PC-9 (cell line): ENCODE measurements at regions not wholly inside any gene's neighbourhood (a gene's known extent, or its start where the extent isn't known, plus 50 kb on each side); places are given as distances from the start of the nearest gene placed in this dataset.
"Not testable (repeated sequence)": the region's sequence is repeated elsewhere in the genome, so short reads cannot be mapped to it uniquely, and the experiment has no call there.

Experiments
- EZH2 ChIP-seq: fragments of 200-600 bp; sonication (generic); IDR thresholded peaks from 2 replicates; pipeline ENCODE4 v1.8.0; 2017; ENCODE audit warnings: antibody characterized with exemption, low read depth
- TF ChIP-seq, protein P1 (sequence below): fragments of 200-600 bp; sonication (generic); conservative IDR thresholded peaks from 2 replicates; pipeline ENCODE4 v1.6.1; 2017; ENCODE audit warnings: mixed run types, antibody characterized with exemption, mild to moderate bottlenecking, moderate library complexity

DNA sequence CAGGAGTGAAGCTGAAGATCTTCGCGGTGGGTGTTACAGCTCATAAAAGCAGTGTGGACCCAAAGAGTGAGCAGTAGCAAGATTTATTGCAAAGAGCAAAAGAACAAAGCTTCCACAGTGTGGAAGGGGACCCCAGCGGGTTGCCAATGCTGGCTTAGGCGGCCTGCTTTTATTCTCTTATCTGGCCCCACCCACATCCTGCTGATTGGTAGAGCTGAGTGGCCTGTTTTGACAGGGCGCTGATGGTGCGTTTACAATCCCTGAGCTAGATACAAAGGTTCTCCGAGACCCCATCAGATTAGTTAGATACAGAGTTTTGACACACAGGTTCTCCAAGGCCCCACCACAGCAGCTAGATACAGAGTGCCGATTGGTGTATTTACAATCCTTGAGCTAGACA lies 875.0 kb downstream of the LRFN5 start:
- TF ChIP-seq, protein P1, sequence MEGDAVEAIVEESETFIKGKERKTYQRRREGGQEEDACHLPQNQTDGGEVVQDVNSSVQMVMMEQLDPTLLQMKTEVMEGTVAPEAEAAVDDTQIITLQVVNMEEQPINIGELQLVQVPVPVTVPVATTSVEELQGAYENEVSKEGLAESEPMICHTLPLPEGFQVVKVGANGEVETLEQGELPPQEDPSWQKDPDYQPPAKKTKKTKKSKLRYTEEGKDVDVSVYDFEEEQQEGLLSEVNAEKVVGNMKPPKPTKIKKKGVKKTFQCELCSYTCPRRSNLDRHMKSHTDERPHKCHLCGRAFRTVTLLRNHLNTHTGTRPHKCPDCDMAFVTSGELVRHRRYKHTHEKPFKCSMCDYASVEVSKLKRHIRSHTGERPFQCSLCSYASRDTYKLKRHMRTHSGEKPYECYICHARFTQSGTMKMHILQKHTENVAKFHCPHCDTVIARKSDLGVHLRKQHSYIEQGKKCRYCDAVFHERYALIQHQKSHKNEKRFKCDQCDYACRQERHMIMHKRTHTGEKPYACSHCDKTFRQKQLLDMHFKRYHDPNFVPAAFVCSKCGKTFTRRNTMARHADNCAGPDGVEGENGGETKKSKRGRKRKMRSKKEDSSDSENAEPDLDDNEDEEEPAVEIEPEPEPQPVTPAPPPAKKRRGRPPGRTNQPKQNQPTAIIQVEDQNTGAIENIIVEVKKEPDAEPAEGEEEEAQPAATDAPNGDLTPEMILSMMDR: not testable (repeated sequence)
- not testable (repeated sequence) for TF ChIP-seq EZH2
